WTC11 (cell line): ENCODE measurements at regions not wholly inside any gene's neighbourhood (a gene's known extent, or its start where the extent isn't known, plus 50 kb on each side); places are given as distances from the start of the nearest gene placed in this dataset.

ENCODE experiments used
- IRF2 ChIP-seq: sonication (generic); formaldehyde crosslinking; IDR thresholded peaks from 2 replicates; pipeline ENCODE4 v1.8.0; 2022; ENCODE audit warnings: low read depth, missing genetic modification reagents, borderline replicate concordance
- JUN ChIP-seq: sonication (generic); formaldehyde crosslinking; IDR thresholded peaks from 2 replicates; pipeline ENCODE4 v1.8.0; 2023; ENCODE audit warnings: mild to moderate bottlenecking, missing genetic modification reagents
- KAT7 ChIP-seq: sonication (generic); formaldehyde crosslinking; IDR thresholded peaks from 2 replicates; pipeline ENCODE4 v1.8.1; 2023; ENCODE audit warnings: missing genetic modification reagents, mild to moderate bottlenecking, borderline replicate concordance
- NFYB ChIP-seq: sonication (generic); formaldehyde crosslinking; conservative IDR thresholded peaks from 2 replicates; pipeline ENCODE4 v1.8.0; 2022; ENCODE audit warnings: low read depth, missing genetic modification reagents
- PREB ChIP-seq: sonication (generic); formaldehyde crosslinking; IDR thresholded peaks from 2 replicates; pipeline ENCODE4 v1.8.1; 2022; ENCODE audit warnings: mild to moderate bottlenecking, missing genetic modification reagents, moderate library complexity, borderline replicate concordance
- SP1 ChIP-seq: sonication (generic); formaldehyde crosslinking; conservative IDR thresholded peaks from 2 replicates; pipeline ENCODE4 v1.8.1; 2022; ENCODE audit warnings: missing genetic modification reagents
- TEAD1 ChIP-seq: sonication (generic); formaldehyde crosslinking; IDR thresholded peaks from 2 replicates; pipeline ENCODE4 v1.8.0; 2022; ENCODE audit warnings: mild to moderate bottlenecking, missing genetic modification reagents
- ZBTB21 ChIP-seq: sonication (generic); formaldehyde crosslinking; IDR thresholded peaks from 2 replicates; pipeline ENCODE4 v1.8.1; 2023; ENCODE audit warnings: mild to moderate bottlenecking, missing genetic modification reagents, borderline replicate concordance
- ZNF232 ChIP-seq: sonication (generic); formaldehyde crosslinking; IDR thresholded peaks from 2 replicates; pipeline ENCODE4 v1.8.0; 2022; ENCODE audit warnings: mild to moderate bottlenecking, missing genetic modification reagents
- ZNF263 ChIP-seq: sonication (generic); formaldehyde crosslinking; IDR thresholded peaks from 2 replicates; pipeline ENCODE4 v1.8.1; 2022; ENCODE audit warnings: low read depth, mild to moderate bottlenecking, moderate library complexity, missing genetic modification reagents
- ZNF512 ChIP-seq: sonication (generic); formaldehyde crosslinking; IDR thresholded peaks from 2 replicates; pipeline ENCODE4 v1.8.1; 2022; ENCODE audit warnings: missing genetic modification reagents, borderline replicate concordance
- TF ChIP-seq, protein P1 (sequence below): fragments of 200-600 bp; IDR thresholded peaks from 2 replicates; pipeline ENCODE4 v1.8.0; 2022; ENCODE audit warnings: antibody characterized with exemption
- TF ChIP-seq, protein P2 (sequence below): sonication (generic); formaldehyde crosslinking; IDR thresholded peaks from 2 replicates; pipeline ENCODE4 v1.8.0; 2022; ENCODE audit warnings: mild to moderate bottlenecking, missing genetic modification reagents

- TF ChIP-seq, protein P1, sequence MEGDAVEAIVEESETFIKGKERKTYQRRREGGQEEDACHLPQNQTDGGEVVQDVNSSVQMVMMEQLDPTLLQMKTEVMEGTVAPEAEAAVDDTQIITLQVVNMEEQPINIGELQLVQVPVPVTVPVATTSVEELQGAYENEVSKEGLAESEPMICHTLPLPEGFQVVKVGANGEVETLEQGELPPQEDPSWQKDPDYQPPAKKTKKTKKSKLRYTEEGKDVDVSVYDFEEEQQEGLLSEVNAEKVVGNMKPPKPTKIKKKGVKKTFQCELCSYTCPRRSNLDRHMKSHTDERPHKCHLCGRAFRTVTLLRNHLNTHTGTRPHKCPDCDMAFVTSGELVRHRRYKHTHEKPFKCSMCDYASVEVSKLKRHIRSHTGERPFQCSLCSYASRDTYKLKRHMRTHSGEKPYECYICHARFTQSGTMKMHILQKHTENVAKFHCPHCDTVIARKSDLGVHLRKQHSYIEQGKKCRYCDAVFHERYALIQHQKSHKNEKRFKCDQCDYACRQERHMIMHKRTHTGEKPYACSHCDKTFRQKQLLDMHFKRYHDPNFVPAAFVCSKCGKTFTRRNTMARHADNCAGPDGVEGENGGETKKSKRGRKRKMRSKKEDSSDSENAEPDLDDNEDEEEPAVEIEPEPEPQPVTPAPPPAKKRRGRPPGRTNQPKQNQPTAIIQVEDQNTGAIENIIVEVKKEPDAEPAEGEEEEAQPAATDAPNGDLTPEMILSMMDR, result peak; percentile 87
- TF ChIP-seq, protein P2, sequence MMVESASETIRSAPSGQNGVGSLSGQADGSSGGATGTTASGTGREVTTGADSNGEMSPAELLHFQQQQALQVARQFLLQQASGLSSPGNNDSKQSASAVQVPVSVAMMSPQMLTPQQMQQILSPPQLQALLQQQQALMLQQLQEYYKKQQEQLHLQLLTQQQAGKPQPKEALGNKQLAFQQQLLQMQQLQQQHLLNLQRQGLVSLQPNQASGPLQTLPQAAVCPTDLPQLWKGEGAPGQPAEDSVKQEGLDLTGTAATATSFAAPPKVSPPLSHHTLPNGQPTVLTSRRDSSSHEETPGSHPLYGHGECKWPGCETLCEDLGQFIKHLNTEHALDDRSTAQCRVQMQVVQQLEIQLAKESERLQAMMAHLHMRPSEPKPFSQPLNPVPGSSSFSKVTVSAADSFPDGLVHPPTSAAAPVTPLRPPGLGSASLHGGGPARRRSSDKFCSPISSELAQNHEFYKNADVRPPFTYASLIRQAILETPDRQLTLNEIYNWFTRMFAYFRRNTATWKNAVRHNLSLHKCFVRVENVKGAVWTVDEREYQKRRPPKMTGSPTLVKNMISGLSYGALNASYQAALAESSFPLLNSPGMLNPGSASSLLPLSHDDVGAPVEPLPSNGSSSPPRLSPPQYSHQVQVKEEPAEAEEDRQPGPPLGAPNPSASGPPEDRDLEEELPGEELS, result no peak
- TF ChIP-seq IRF2 (CRISPR knock-in tag) (no peak), PREB (CRISPR knock-in tag) (no peak), ZNF232 (CRISPR knock-in tag) (no peak), SP1 (CRISPR knock-in tag) (0 out of 2 replicates have a peak, but pooled peaks have one; percentile 35), ZBTB21 (CRISPR knock-in tag) (no peak), TEAD1 (no peak), KAT7 (CRISPR knock-in tag) (no peak), NFYB (CRISPR knock-in tag) (no peak), JUN (CRISPR knock-in tag) (no peak), ZNF512 (CRISPR knock-in tag) (no peak), ZNF263 (CRISPR knock-in tag) (no peak)
These were observed 127.4 kb downstream of the BARX1 start for GRCh38 chr9:93827545-93828330.
